Choroid plexus epithelial cell (primary cell): ENCODE measurements at regions not wholly inside any gene's neighbourhood (a gene's known extent, or its start where the extent isn't known, plus 50 kb on each side); places are given as distances from the start of the nearest gene placed in this dataset.

Source experiments
- DNase-seq: peaks from one replicate; pipeline ENCODE4 v3.0.0-alpha.2; 2010; ENCODE audit warnings: low read depth
- H3K4me3 ChIP-seq: 2 replicates; pipeline ENCODE4 v1.5.1; 2011; ENCODE audit warnings: low read depth, mild to moderate bottlenecking, control low read depth, low read length, moderate library complexity
- CTCF ChIP-seq: conservative IDR thresholded peaks from 2 replicates; pipeline ENCODE4 v1.5.1; 2011; ENCODE audit warnings: low read depth, mild to moderate bottlenecking, control low read depth, inconsistent platforms, low read length, moderate library complexity

- no peak for DNase-seq
- no peak for TF ChIP-seq CTCF
- H3K4me3 ChIP-seq = no peak overlapping the region
Measured at GRCh38 chr10:130576427-130576826, 440.2 kb downstream of the GLRX3 start.

- DNase-seq = no peak
- H3K4me3 ChIP-seq = no peak overlapping the region
- no peak for TF ChIP-seq CTCF
Measured at GRCh38 chr10:130577039-130577438, 440.8 kb downstream of the GLRX3 start.

- no peak overlapping the region for H3K4me3 ChIP-seq
- TF ChIP-seq CTCF = no peak
- no peak for DNase-seq
Measured at GRCh38 chr10:130578532-130579289, 442.5 kb downstream of the GLRX3 start.

GRCh38 chr10:130579913-130580312, 443.7 kb downstream of the GLRX3 start:
- no peak for DNase-seq
- no peak for TF ChIP-seq CTCF
- H3K4me3 ChIP-seq = no peak overlapping the region

- DNase-seq = no peak
- no peak for TF ChIP-seq CTCF
- no peak overlapping the region for H3K4me3 ChIP-seq
Measured at GRCh38 chr10:130580975-130581374, 444.8 kb downstream of the GLRX3 start.

- no peak overlapping the region for H3K4me3 ChIP-seq
- DNase-seq = no peak
- no peak for TF ChIP-seq CTCF
Measured at GRCh38 chr10:130587718-130588117, 451.5 kb downstream of the GLRX3 start.

- DNase-seq = no peak
- TF ChIP-seq CTCF = no peak
Measured at GRCh38 chr10:130606001-130606405, 469.8 kb downstream of the GLRX3 start.

More at GRCh38 chr10:130606001-130606405, 469.8 kb downstream of the GLRX3 start:
- H3K4me3 ChIP-seq = no peak overlapping the region
